HEK293 (cell line): ENCODE measurements at regions not wholly inside any gene's neighbourhood (a gene's known extent, or its start where the extent isn't known, plus 50 kb on each side); places are given as distances from the start of the nearest gene placed in this dataset.
"Not testable (repeated sequence)": the region's sequence is repeated elsewhere in the genome, so short reads cannot be mapped to it uniquely, and the experiment has no call there.

Source experiments
- CTCF ChIA-PET: fragments of 350-600 bp; formaldehyde crosslinking; extraction: SDS; loops from one replicate; lab custom pipeline; 2021; ENCODE audit warnings: antibody characterized with exemption; lab: Yijun Ruan, JAX
- POLR2A ChIA-PET: fragments of 300-600 bp; formaldehyde crosslinking; extraction: SDS; loops from one replicate; lab custom pipeline; 2020; ENCODE audit warnings: antibody characterized with exemption, inconsistent platforms; lab: Yijun Ruan, JAX
- H3K27ac ChIP-seq: fragments of 200-500 bp; sonication (Bioruptor generic); 2 replicates; pipeline ENCODE4 v1.5.1; 2014; ENCODE audit warnings: low read depth, low read length, control low read depth, inconsistent platforms; ENCODE audit errors: extremely low read depth
- H3K36me3 ChIP-seq, 2 experiments: fragments of 200-500 bp in 1 of 2; sonication (Bioruptor generic) in 1 of 2; 1 replicate in 1 of 2; 2 replicates in 1 of 2; pipeline ENCODE4 v1.5.1; 2014 to 2017; ENCODE audit warnings: inconsistent platforms in 2 of 2, low read length in 2 of 2; ENCODE audit not compliant: control insufficient read depth in 2 of 2, insufficient read depth in 1 of 2
- H3K4me1 ChIP-seq: fragments of 200-500 bp; sonication (Bioruptor generic); 2 replicates; pipeline ENCODE4 v1.5.1; 2014; ENCODE audit warnings: mild to moderate bottlenecking, low read length, inconsistent platforms; ENCODE audit not compliant: control insufficient read depth, insufficient read depth
- H3K4me3 ChIP-seq: 2 replicates; pipeline ENCODE4 v1.5.1; 2011; ENCODE audit warnings: low read depth, mild to moderate bottlenecking, control low read depth, low read length, moderate library complexity
- H3K9me3 ChIP-seq: fragments of 200-500 bp; sonication (Bioruptor generic); 2 replicates; pipeline ENCODE4 v1.5.1; 2014; ENCODE audit warnings: low read depth, low read length, inconsistent platforms; ENCODE audit not compliant: control insufficient read depth, insufficient read depth
- EGR2 ChIP-seq: fragments of 450-650 bp; formaldehyde crosslinking; IDR thresholded peaks from 2 replicates; pipeline ENCODE4 v1.5.1; 2016; ENCODE audit warnings: low read depth, missing biosample characterization, missing genetic modification characterization
- KLF10 ChIP-seq: fragments of 450-650 bp; IDR thresholded peaks from 2 replicates; pipeline ENCODE4 v1.5.1; 2018; ENCODE audit warnings: missing biosample characterization, mild to moderate bottlenecking, missing genetic modification characterization
- PRDM1 ChIP-seq: fragments of 450-650 bp; formaldehyde crosslinking; IDR thresholded peaks from 2 replicates; pipeline ENCODE4; 2016; ENCODE audit warnings: missing biosample characterization, missing genetic modification characterization
- SP3 ChIP-seq: fragments of 450-650 bp; formaldehyde crosslinking; IDR thresholded peaks from 2 replicates; pipeline ENCODE4 v1.5.1; 2016; ENCODE audit warnings: missing biosample characterization, missing genetic modification characterization
- ZBTB48 ChIP-seq: fragments of 450-650 bp; formaldehyde crosslinking; IDR thresholded peaks from 2 replicates; pipeline ENCODE4 v1.5.1; 2016; ENCODE audit warnings: missing biosample characterization, missing genetic modification characterization
- ZBTB8A ChIP-seq: fragments of 450-650 bp; formaldehyde crosslinking; IDR thresholded peaks from 2 replicates; pipeline ENCODE4 v1.5.1; 2016; ENCODE audit warnings: missing biosample characterization, missing genetic modification characterization
- ZNF121 ChIP-seq: fragments of 450-650 bp; formaldehyde crosslinking; IDR thresholded peaks from 2 replicates; pipeline ENCODE4 v1.5.1; 2016; ENCODE audit warnings: missing biosample characterization, missing genetic modification characterization
- ZNF140 ChIP-seq: fragments of 450-650 bp; formaldehyde crosslinking; IDR thresholded peaks from 2 replicates; pipeline ENCODE4 v1.5.1; 2016; ENCODE audit warnings: missing biosample characterization, missing genetic modification characterization
- ZNF2 ChIP-seq: fragments of 450-650 bp; formaldehyde crosslinking; IDR thresholded peaks from 2 replicates; pipeline ENCODE4 v1.5.1; 2016; ENCODE audit warnings: missing biosample characterization, missing genetic modification characterization
- ZNF211 ChIP-seq: fragments of 450-650 bp; formaldehyde crosslinking; IDR thresholded peaks from 2 replicates; pipeline ENCODE4 v1.5.1; 2016; ENCODE audit warnings: low read depth, missing biosample characterization, missing genetic modification characterization
- ZNF324 ChIP-seq: fragments of 450-650 bp; formaldehyde crosslinking; IDR thresholded peaks from 2 replicates; pipeline ENCODE4 v1.5.1; 2016; ENCODE audit warnings: missing biosample characterization, missing genetic modification characterization
- ZNF335 ChIP-seq: fragments of 450-650 bp; formaldehyde crosslinking; conservative IDR thresholded peaks from 2 replicates; pipeline ENCODE4 v1.5.1; 2016; ENCODE audit warnings: missing biosample characterization, missing genetic modification characterization
- ZNF366 ChIP-seq: fragments of 450-650 bp; formaldehyde crosslinking; conservative IDR thresholded peaks from 2 replicates; pipeline ENCODE4 v1.5.1; 2016; ENCODE audit warnings: missing biosample characterization, missing genetic modification characterization
- ZNF426 ChIP-seq: fragments of 450-650 bp; formaldehyde crosslinking; IDR thresholded peaks from 2 replicates; pipeline ENCODE4 v1.5.1; 2017; ENCODE audit warnings: missing biosample characterization, missing genetic modification characterization, mild to moderate bottlenecking, inconsistent platforms, moderate library complexity
- ZNF548 ChIP-seq: fragments of 450-650 bp; formaldehyde crosslinking; IDR thresholded peaks from 2 replicates; pipeline ENCODE4 v1.5.1; 2016; ENCODE audit warnings: missing biosample characterization, missing genetic modification characterization
- ZNF585B ChIP-seq: fragments of 450-650 bp; formaldehyde crosslinking; IDR thresholded peaks from 2 replicates; pipeline ENCODE4 v1.5.1; 2016; ENCODE audit warnings: missing biosample characterization, missing genetic modification characterization
- ZNF610 ChIP-seq: fragments of 450-650 bp; formaldehyde crosslinking; IDR thresholded peaks from 2 replicates; pipeline ENCODE4 v1.5.1; 2016; ENCODE audit warnings: missing biosample characterization, missing genetic modification characterization, borderline replicate concordance
- ZNF843 ChIP-seq: fragments of 450-650 bp; formaldehyde crosslinking; IDR thresholded peaks from 2 replicates; pipeline ENCODE4 v1.5.1; 2016; ENCODE audit warnings: missing biosample characterization, missing genetic modification characterization
- ZSCAN30 ChIP-seq: fragments of 450-650 bp; IDR thresholded peaks from 2 replicates; pipeline ENCODE4 v1.5.1; 2018; ENCODE audit warnings: missing biosample characterization, mild to moderate bottlenecking, missing genetic modification characterization, moderate library complexity
- TF ChIP-seq, protein P1 (sequence below): fragments of 450-650 bp; formaldehyde crosslinking; conservative IDR thresholded peaks from 2 replicates; pipeline ENCODE4 v1.5.1; 2016; ENCODE audit warnings: low read depth, missing biosample characterization, missing genetic modification characterization
- TF ChIP-seq, protein P2 (sequence below): fragments of 450-650 bp; formaldehyde crosslinking; conservative IDR thresholded peaks from 2 replicates; pipeline ENCODE4 v1.5.1; 2016; ENCODE audit warnings: low read depth, missing biosample characterization, missing genetic modification characterization
- TF ChIP-seq, protein P3 (sequence below): fragments of 450-650 bp; formaldehyde crosslinking; IDR thresholded peaks from 2 replicates; pipeline ENCODE4 v1.5.1; 2016; ENCODE audit warnings: missing biosample characterization, missing genetic modification characterization

DNA sequence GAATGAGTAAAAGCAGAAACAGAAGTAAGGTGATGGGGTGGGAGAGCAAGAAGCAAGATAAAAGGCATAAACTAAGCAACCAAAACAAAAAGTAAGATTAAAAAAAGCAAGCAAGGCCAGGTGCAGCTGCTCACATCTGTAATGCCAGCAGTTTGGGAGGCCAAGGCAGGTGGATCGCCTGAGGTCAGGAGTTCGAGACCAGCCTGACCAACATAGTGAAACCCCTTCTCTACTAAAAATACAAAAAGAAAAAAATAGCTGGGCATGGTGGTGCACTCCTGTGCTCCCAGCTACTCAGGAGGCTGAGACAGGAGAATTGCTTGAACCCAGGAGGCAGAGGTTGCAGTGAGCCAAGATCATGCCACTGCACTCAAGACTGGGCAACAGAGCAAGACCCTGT, 90.6 kb downstream of the PPIAL4G start:
- CTCF ChIA-PET, result not testable (repeated sequence)
- POLR2A ChIA-PET, result interaction anchor here (1.3 kb wide), 1 partner anchor 130 kb away, joined by 3 read pairs; no protein-coding TSS in a partner anchor
- TF ChIP-seq ZNF121, result peak; percentile 55; the same call in 1 of the 2 replicates
- TF ChIP-seq, all 188 proteins: peak for 1; not testable (repeated sequence) for 187
- not testable (repeated sequence) for H3K4me1 ChIP-seq, H3K4me3 ChIP-seq, H3K9me3 ChIP-seq, H3K36me3 ChIP-seq, H3K27ac ChIP-seq

DNA sequence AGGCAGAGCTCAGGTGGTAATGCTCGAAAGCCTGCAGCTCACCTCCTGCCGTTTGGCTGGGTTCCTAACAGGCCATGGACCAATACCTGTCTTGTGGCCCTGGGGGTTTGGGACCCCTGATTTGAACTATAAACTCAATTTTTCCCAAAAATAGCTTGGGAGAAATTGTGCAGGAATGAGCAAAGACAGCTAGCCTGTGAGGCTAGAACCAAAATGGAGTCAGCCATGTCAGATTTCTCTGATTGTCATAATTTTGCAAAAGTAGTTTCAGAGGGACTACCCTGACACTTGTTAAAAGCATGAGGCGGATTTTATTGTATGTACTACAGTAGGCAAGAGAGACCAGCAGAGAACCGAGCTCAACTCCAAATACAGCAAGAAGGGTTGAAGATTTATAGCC, 91.8 kb downstream of the PPIAL4G start:
- H3K9me3 ChIP-seq, H3K27ac ChIP-seq, H3K36me3 ChIP-seq, CTCF ChIA-PET, POLR2A ChIA-PET, H3K4me1 ChIP-seq, H3K4me3 ChIP-seq: not testable (repeated sequence)

DNA sequence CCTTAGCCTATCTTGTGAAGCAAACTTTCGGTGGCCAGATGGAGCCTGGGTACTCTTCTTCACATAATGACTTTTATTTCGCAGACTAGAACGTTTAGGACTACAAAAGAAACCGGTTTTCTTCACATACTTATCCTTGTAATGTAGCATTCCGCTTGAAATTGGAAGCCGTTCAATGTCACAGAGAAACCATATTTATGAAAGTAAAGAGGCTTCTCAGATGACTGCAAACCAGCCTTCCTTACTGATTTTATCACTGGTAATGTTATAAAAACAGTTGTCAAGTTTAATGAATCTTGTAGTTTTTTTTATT, 94.1 kb downstream of the PPIAL4G start:
- ChIA-PET CTCF (no interaction called here), POLR2A (interaction anchor here (0.9 to 1.6 kb wide), 7 partner anchors 10 to 134 kb away, joined by 5 to 15 read pairs (median 6); no protein-coding TSS in a partner anchor)
- Histone ChIP-seq H3K4me3 (peak overlapping the region; percentile 7), H3K4me1 (no peaks in the 10 kb centered on the region; the same call in 1 of the 2 replicates), H3K9me3 (no peaks in the 10 kb centered on the region), H3K36me3 (no peaks in the 10 kb centered on the region), H3K27ac (peak overlapping the region; percentile 97)
- TF ChIP-seq ZBTB48 (tag by site-specific recombination) (no peak), EGR2 (tag by site-specific recombination) (no peak), ZNF335 (tag by site-specific recombination) (peak; percentile 94), ZNF211 (tag by site-specific recombination) (no peak), ZBTB8A (0 out of 2 replicates have a peak, but pooled peaks have one; percentile 7), ZNF140 (tag by site-specific recombination) (no peak), ZNF548 (tag by site-specific recombination) (no peak), ZNF426 (tag by site-specific recombination) (no peak; the same call in 1 of the 2 replicates), ZSCAN30 (tag by site-specific recombination) (no peak; the same call in 1 of the 2 replicates), ZNF324 (tag by site-specific recombination) (no peak), ZNF843 (tag by site-specific recombination) (no peak), ZNF610 (tag by site-specific recombination) (no peak), ZNF366 (tag by site-specific recombination) (peak; percentile 8; the same call in 1 of the 2 replicates), ZNF2 (tag by site-specific recombination) (no peak), PRDM1 (peak; percentile 2; the same call in 1 of the 2 replicates), SP3 (tag by site-specific recombination) (no peak), ZNF585B (tag by site-specific recombination) (no peak), KLF10 (no peak)
- TF ChIP-seq, protein P1, sequence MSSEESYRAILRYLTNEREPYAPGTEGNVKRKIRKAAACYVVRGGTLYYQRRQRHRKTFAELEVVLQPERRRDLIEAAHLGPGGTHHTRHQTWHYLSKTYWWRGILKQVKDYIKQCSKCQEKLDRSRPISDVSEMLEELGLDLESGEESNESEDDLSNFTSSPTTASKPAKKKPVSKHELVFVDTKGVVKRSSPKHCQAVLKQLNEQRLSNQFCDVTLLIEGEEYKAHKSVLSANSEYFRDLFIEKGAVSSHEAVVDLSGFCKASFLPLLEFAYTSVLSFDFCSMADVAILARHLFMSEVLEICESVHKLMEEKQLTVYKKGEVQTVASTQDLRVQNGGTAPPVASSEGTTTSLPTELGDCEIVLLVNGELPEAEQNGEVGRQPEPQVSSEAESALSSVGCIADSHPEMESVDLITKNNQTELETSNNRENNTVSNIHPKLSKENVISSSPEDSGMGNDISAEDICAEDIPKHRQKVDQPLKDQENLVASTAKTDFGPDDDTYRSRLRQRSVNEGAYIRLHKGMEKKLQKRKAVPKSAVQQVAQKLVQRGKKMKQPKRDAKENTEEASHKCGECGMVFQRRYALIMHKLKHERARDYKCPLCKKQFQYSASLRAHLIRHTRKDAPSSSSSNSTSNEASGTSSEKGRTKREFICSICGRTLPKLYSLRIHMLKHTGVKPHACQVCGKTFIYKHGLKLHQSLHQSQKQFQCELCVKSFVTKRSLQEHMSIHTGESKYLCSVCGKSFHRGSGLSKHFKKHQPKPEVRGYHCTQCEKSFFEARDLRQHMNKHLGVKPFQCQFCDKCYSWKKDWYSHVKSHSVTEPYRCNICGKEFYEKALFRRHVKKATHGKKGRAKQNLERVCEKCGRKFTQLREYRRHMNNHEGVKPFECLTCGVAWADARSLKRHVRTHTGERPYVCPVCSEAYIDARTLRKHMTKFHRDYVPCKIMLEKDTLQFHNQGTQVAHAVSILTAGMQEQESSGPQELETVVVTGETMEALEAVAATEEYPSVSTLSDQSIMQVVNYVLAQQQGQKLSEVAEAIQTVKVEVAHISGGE (tag by site-specific recombination), result no peak
- TF ChIP-seq, protein P2, sequence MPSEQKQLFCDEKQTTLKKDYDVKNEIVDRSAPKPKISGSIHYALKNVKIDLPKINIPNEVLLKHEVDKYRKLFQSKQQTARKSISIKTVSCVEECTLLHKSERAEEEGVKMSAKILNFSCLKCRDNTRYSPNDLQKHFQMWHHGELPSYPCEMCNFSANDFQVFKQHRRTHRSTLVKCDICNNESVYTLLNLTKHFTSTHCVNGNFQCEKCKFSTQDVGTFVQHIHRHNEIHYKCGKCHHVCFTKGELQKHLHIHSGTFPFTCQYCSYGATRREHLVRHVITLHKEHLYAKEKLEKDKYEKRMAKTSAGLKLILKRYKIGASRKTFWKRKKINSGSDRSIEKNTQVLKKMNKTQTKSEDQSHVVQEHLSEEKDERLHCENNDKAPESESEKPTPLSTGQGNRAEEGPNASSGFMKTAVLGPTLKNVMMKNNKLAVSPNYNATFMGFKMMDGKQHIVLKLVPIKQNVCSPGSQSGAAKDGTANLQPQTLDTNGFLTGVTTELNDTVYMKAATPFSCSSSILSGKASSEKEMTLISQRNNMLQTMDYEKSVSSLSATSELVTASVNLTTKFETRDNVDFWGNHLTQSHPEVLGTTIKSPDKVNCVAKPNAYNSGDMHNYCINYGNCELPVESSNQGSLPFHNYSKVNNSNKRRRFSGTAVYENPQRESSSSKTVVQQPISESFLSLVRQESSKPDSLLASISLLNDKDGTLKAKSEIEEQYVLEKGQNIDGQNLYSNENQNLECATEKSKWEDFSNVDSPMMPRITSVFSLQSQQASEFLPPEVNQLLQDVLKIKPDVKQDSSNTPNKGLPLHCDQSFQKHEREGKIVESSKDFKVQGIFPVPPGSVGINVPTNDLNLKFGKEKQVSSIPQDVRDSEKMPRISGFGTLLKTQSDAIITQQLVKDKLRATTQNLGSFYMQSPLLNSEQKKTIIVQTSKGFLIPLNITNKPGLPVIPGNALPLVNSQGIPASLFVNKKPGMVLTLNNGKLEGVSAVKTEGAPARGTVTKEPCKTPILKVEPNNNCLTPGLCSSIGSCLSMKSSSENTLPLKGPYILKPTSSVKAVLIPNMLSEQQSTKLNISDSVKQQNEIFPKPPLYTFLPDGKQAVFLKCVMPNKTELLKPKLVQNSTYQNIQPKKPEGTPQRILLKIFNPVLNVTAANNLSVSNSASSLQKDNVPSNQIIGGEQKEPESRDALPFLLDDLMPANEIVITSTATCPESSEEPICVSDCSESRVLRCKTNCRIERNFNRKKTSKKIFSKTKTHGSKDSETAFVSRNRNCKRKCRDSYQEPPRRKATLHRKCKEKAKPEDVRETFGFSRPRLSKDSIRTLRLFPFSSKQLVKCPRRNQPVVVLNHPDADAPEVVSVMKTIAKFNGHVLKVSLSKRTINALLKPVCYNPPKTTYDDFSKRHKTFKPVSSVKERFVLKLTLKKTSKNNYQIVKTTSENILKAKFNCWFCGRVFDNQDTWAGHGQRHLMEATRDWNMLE (tag by site-specific recombination), result 0 out of 2 replicates have a peak, but pooled peaks have one; percentile 7
- TF ChIP-seq, protein P3, sequence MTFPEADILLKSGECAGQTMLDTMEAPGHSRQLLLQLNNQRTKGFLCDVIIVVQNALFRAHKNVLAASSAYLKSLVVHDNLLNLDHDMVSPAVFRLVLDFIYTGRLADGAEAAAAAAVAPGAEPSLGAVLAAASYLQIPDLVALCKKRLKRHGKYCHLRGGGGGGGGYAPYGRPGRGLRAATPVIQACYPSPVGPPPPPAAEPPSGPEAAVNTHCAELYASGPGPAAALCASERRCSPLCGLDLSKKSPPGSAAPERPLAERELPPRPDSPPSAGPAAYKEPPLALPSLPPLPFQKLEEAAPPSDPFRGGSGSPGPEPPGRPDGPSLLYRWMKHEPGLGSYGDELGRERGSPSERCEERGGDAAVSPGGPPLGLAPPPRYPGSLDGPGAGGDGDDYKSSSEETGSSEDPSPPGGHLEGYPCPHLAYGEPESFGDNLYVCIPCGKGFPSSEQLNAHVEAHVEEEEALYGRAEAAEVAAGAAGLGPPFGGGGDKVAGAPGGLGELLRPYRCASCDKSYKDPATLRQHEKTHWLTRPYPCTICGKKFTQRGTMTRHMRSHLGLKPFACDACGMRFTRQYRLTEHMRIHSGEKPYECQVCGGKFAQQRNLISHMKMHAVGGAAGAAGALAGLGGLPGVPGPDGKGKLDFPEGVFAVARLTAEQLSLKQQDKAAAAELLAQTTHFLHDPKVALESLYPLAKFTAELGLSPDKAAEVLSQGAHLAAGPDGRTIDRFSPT (tag by site-specific recombination), result no peak
